GM19463 (cell line): ENCODE measurements at regions not wholly inside any gene's neighbourhood (a gene's known extent, or its start where the extent isn't known, plus 50 kb on each side); places are given as distances from the start of the nearest gene placed in this dataset.
"Not testable (repeated sequence)": the region's sequence is repeated elsewhere in the genome, so short reads cannot be mapped to it uniquely, and the experiment has no call there.

ENCODE experiments used
- ATAC-seq: cut with Tn5 transposase; IDR thresholded peaks from one replicate; pipeline ENCODE4 v1.9.1; 2021; ENCODE audit warnings: mild to moderate bottlenecking, moderate library complexity; ENCODE audit not compliant: unreplicated experiment

DNA sequence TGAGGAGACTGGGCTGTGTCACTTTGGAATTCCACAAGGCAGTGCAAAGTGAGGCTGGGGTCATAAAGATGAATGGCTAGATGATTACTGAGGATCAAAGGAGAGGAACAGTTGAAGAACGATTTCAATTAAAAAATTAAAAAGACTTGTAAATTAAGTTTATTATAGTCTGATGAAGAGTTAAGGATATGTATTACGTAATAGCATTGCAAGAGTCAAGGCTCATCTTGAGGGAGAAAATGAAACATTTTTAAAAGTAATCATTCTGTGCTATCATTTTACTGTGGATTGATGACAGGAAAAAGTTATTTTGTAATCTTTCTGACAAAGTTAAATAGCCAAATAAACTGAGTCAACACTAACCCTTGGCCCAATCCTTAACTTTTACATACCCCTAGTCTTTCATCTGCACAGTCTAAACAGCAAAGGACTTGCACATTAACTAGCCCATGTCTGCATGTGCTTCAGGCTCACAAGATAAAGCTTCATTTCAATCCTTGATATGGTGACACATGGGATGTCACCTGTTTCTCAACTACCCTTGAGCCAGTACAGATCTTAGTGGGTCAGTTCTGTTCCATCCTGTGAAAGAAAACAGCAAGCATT lies 465.5 kb upstream of the CTSO start:
- ATAC-seq, result no peak

DNA sequence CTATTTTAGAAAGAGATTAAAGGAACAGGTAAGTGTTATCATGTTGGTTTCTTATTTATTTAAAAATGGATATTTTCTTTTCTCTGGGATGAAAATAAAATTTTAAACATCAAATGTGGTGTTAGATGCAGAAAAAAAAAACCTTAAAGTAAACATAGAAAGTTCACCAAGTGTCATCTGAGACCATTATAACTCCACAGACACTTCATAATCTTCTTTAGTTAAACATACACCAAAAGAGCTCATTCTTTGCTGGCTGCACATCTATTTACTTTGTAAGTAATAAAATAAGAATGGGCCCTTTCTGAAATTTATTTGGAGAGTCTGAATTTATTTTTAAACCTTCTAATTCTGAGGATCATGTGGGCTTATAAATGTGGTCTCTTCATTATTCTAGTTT lies 460.7 kb upstream of the CTSO start:
- no peak for ATAC-seq

DNA sequence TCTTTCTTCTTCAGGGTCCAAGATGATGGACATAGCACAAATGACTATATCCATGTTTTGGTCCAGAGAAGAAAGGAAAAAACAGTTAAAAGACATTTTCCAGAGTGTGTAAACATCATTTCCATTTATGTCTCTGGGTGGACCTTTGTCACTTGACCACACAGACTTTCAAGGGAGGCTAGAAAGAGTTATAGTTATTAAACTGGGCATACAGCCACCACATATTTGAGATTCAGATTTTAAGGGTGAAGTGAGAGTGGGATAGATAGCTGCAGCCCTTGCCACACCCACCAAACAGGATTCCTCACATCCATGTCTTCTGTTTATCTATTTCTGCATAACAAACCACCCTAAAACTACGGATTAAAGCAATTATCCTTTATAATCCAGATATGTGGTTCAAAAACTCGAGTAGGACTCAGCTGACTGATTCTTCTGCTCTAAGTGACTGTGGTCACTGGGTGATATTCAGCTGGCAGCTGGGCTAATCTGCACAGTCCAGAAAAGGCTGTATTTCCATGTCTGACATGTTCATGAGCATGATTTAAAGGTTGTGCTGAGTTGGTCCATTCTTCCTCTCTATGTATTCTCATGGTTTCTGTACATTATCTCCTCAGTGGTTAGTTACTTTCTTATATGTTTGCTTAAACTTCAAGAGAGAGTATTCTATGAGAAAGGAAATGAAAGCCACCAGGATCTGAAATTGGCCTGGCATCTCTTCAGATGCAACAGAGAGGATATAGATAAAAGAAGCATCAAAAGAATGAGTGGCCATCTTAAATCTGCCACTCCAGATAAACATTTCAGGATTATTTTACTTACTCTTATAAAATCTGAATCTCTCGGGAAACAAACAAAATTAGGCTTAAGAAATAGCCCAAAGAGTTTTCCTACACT lies 459.8 kb upstream of the CTSO start:
- no peak for ATAC-seq

DNA sequence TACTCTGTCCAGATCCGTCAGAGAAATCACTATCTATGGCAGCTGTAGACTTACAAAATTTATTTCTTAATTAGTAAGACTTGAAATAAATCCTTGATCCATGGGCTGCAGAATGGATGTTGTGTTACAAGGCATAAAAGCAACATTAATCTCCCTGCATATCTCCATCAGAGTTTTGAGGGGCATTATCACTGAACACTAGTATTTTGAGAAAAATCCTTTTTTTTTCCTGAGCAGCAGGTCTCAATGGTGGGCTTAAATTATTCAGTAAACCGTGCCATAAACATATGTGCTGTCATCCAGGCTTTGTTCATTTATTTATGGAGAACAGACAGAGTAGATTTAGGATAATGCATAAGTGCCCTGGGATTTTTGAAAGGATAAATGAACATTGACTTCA lies 457.9 kb upstream of the CTSO start:
- ATAC-seq, result no peak

DNA sequence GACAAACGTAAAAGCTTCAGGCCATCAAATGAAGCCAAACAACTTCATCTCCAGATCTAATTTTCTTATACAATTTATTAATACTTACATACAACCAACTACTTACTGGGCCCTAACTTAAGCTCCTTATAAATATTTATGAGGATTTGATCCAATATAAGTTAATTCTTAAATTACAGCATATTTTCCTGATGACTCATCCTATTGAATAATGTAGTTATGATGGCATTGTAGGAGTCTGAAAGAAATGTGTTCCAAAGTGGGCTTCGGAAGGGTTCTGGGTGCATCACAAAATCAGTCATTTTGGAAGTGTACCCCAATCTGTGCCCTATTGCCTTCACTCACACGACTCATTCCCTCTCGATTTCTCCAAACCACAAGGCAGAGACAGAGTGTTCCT lies 455.1 kb upstream of the CTSO start:
- no peak for ATAC-seq

GRCh38 chr4:156401371-156401770 lies 447.7 kb upstream of the CTSO start:
- no peak for ATAC-seq

DNA sequence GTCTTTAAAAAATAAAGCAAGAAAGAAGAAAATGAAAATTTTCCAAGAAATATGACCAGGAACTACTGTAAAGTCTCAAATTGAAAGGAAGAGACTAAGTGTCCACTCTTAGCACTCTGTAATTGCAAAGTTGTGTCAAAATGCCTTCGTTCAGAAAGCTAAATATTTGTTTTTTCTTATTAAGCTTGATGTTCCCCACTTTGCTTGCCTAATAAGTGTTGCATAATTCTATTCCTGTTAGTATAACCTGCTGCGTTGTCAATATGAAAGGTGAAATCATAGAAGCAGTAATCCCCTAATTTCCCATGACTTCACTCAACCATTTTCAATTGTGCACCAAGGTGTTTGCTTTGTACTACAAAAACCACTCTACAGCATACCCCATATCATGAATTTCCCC lies 442.9 kb upstream of the CTSO start:
- ATAC-seq, result no peak

GRCh38 chr4:156391325-156391653 lies 437.6 kb upstream of the CTSO start:
- no peak for ATAC-seq

DNA sequence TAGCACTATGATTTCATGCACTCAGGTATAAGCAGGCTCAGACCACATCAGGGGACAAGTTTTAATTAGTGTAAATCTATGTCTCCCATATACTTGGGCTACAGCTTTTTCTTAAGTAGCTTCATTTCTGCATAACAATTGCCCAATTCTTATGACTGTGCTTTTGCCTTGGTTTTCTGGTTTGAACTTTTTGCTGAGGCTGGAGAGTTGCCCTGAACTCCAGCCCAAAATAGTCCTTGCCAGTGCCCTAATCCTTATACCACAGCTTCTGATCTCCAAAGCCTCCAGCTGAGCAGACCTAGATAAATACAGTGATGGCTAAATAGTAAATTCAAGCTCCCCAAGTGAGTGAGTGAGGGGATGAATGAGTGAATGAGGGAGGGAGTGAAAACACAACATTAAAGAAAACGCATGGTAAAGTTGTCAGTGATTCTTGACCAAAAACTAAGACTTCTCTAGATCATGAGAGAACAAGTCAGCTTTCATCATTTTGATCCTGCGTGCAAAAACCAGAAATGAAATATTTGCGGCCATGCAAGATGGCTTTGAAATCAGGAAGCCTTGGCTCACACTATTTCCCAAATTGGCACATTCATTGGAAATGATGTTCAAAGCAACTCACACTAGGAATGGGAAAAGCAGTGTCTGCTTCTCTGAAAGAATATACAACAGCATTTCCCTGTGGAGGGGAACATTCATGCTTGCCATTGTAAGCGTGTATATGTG lies 437.1 kb upstream of the CTSO start:
- no peak for ATAC-seq

DNA sequence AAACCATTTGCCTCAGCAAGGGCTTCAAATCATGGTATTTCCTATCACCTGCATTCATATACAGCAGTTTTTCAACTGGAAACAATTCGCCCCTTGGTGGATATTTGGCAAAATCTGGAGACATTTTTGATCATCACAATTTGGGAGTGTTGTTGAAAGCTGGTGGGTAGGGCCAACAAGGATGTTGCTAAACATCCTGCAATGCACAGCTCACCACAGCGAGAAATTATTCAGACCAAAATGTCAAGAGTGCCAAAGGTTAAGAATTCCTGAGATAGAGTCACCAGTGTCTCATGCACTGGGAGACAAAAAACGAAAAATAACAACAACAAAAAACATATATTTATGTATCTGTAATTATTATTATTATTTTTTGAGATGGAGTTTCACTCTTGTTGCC lies 435.2 kb upstream of the CTSO start:
- ATAC-seq, result no peak

DNA sequence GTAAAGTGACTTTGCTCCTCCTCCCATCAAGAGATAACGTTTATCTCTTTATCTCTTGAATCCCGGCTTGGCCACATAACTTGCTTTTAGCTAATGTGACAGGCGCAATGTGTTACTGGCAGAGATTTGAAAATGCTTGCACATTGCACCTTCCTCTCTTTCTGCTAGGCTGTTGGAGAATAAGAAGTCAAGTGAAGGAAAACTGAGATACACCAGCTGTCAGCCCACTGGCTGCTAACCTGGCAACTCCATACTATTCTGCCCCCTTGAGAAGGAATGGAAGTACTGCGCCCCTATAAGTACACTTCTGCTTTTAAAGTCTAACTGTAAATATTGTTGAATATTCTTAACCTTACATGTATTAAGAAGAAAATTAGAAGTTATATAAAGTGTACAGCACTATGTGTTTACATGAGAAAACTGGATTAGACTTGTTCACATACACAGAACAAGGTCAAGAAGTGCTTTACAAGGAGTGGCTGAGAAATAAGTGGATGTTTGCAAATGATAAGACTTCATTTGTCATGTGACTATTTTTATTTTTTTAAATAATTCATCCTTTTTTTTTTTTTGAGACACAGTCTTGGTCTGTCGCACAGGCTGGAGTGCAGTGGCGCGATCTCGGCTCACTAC lies 424.5 kb upstream of the CTSO start:
- peak; percentile 92 for ATAC-seq

GRCh38 chr4:156377036-156377710 lies 423.5 kb upstream of the CTSO start:
- ATAC-seq, result no peak

- no peak for ATAC-seq
Observed at GRCh38 chr4:156374894-156375293, 421.2 kb upstream of the CTSO start.

- no peak for ATAC-seq
Observed at GRCh38 chr4:156374069-156374468, 420.4 kb upstream of the CTSO start.

GRCh38 chr4:156367502-156367901 lies 413.8 kb upstream of the CTSO start:
- not testable (repeated sequence) for ATAC-seq

GRCh38 chr4:156362581-156362980 lies 408.9 kb upstream of the CTSO start:
- no peak for ATAC-seq

GRCh38 chr4:156347412-156348075 lies 393.9 kb upstream of the CTSO start:
- no peak for ATAC-seq

- ATAC-seq, result no peak
Observed at GRCh38 chr4:156346959-156347385, 393.3 kb upstream of the CTSO start.

GRCh38 chr4:156344397-156344796 lies 390.7 kb upstream of the CTSO start:
- ATAC-seq, result no peak

- ATAC-seq, result no peak
Observed at GRCh38 chr4:156336511-156336910, 382.8 kb upstream of the CTSO start.
